Keratinocyte (primary cell): ENCODE measurements at regions not wholly inside any gene's neighbourhood (a gene's known extent, or its start where the extent isn't known, plus 50 kb on each side); places are given as distances from the start of the nearest gene placed in this dataset.

Experiments
- DNase-seq: peaks from one replicate; pipeline ENCODE4 v3.0.0-alpha.2; 2011; ENCODE audit warnings: low read depth, missing footprints, low spot score
- FAIRE-seq: peaks from 2 replicates; lab custom pipeline; 2011; peaks lifted over from hg19 to GRCh38; lab: Jason Lieb, UNC
- H2AFZ ChIP-seq: 2 replicates; pipeline ENCODE4 v1.6.0; 2012; ENCODE audit warnings: low read length, control low read depth, inconsistent platforms; ENCODE audit not compliant: control insufficient read depth
- H3K27ac ChIP-seq: 2 replicates; pipeline ENCODE4 v1.5.1; 2011; ENCODE audit warnings: low read length; ENCODE audit not compliant: control insufficient read depth, insufficient read depth
- H3K27me3 ChIP-seq: 3 replicates; pipeline ENCODE4 v1.6.0; 2011; ENCODE audit warnings: low read length; ENCODE audit not compliant: control insufficient read depth, insufficient read depth; ENCODE audit errors: extremely low read depth
- H3K36me3 ChIP-seq, 2 experiments: 2 replicates in 1 of 2; 3 replicates in 1 of 2; pipeline ENCODE4 v1.5.1; 2011; ENCODE audit warnings: low read length in 2 of 2, mild to moderate bottlenecking in 1 of 2; ENCODE audit not compliant: control insufficient read depth in 2 of 2, insufficient read depth in 2 of 2; ENCODE audit errors: extremely low read depth in 1 of 2
- H3K4me1 ChIP-seq: 3 replicates; pipeline ENCODE4 v1.5.1; 2011; ENCODE audit warnings: low read length; ENCODE audit not compliant: control insufficient read depth, insufficient read depth; ENCODE audit errors: extremely low read depth
- H3K4me2 ChIP-seq: 3 replicates; pipeline ENCODE4 v1.6.0; 2011; ENCODE audit warnings: low read depth, low read length; ENCODE audit not compliant: control insufficient read depth, insufficient read depth; ENCODE audit errors: extremely low read depth
- H3K4me3 ChIP-seq, 3 experiments: fragments of 200-600 bp in 1 of 3; sonication (generic) in 1 of 3; 2 replicates in 2 of 3; 3 replicates in 1 of 3; pipeline ENCODE4 v1.5.1; 2011 to 2016; ENCODE audit warnings: low read length in 3 of 3, mild to moderate bottlenecking in 3 of 3, control low read depth in 2 of 3, inconsistent platforms in 1 of 3, low read depth in 1 of 3, mixed read lengths in 1 of 3, mixed run types in 1 of 3, moderate library complexity in 1 of 3; ENCODE audit not compliant: control insufficient read depth in 2 of 3, insufficient read depth in 2 of 3; ENCODE audit errors: extremely low read depth in 1 of 3
- H3K79me2 ChIP-seq: 2 replicates; pipeline ENCODE4 v1.6.0; 2012; ENCODE audit warnings: low read length; ENCODE audit not compliant: control insufficient read depth, insufficient read depth
- H3K9ac ChIP-seq: 3 replicates; pipeline ENCODE4 v1.6.0; 2011; ENCODE audit warnings: low read length; ENCODE audit not compliant: control insufficient read depth, insufficient read depth; ENCODE audit errors: extremely low read depth
- H3K9me1 ChIP-seq: 3 replicates; pipeline ENCODE4 v1.6.0; 2011; ENCODE audit warnings: low read length; ENCODE audit not compliant: control insufficient read depth, insufficient read depth; ENCODE audit errors: extremely low read depth
- H3K9me3 ChIP-seq: 2 replicates; pipeline ENCODE4 v1.5.1; 2012; ENCODE audit warnings: low read depth, low read length; ENCODE audit not compliant: control insufficient read depth
- H4K20me1 ChIP-seq: 3 replicates; pipeline ENCODE4 v1.6.0; 2011; ENCODE audit warnings: low read length; ENCODE audit not compliant: control insufficient read depth, insufficient read depth; ENCODE audit errors: extremely low read depth
- EZH2 ChIP-seq: IDR thresholded peaks from one replicate; pipeline ENCODE4 v1.6.1; 2012; ENCODE audit warnings: inconsistent platforms, mild to moderate bottlenecking, low read length, moderate library complexity
- dilution Hi-C: fragments of 300-500 bp; cut with MboI; formaldehyde crosslinking; loops from one replicate; pipeline ENCODE4 v1.7.0; 2020; ENCODE audit warnings: low sequenced_read_pairs; ENCODE audit not compliant: extremely low pct_ligation_motif_present
- TF ChIP-seq, protein P1 (sequence below), 3 experiments: IDR thresholded peaks in 1 of 3; conservative IDR thresholded peaks in 1 of 3; optimal IDR thresholded peaks in 1 of 3; 2 replicates in 2 of 3; 3 replicates in 1 of 3; pipeline versions ENCODE3 to v1.5.1; 2011; ENCODE audit warnings: low read length in 3 of 3, mild to moderate bottlenecking in 3 of 3, moderate library complexity in 2 of 3, control low read depth in 1 of 3, inconsistent platforms in 1 of 3; ENCODE audit not compliant: insufficient read depth in 2 of 3; ENCODE audit errors: extremely low read depth in 1 of 3

DNA sequence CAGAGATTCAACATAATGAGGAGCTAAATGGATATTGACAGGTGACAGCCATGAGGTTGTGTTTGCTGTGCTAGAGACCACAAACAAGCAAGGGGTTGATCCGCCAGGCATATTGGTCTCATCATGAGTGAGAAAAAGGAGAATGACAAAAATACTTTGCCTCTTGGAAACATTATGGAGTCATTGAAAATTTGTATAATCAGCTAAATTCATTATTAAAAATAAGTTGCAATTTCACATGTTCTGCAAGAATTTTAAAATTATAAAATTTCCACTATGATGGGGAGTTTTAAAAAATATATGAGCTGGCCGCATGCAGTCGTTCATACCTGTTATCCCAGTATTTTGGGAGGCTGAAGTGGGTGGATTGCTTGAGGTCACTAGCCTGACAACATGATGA lies 912.3 kb upstream of the SLC35B3 start:
- H3K4me1 ChIP-seq: no peaks in the 10 kb centered on the region
- no peaks in the 10 kb centered on the region for H3K36me3 ChIP-seq
- no peaks in the 10 kb centered on the region for H3K9me1 ChIP-seq
- TF ChIP-seq, protein P1, sequence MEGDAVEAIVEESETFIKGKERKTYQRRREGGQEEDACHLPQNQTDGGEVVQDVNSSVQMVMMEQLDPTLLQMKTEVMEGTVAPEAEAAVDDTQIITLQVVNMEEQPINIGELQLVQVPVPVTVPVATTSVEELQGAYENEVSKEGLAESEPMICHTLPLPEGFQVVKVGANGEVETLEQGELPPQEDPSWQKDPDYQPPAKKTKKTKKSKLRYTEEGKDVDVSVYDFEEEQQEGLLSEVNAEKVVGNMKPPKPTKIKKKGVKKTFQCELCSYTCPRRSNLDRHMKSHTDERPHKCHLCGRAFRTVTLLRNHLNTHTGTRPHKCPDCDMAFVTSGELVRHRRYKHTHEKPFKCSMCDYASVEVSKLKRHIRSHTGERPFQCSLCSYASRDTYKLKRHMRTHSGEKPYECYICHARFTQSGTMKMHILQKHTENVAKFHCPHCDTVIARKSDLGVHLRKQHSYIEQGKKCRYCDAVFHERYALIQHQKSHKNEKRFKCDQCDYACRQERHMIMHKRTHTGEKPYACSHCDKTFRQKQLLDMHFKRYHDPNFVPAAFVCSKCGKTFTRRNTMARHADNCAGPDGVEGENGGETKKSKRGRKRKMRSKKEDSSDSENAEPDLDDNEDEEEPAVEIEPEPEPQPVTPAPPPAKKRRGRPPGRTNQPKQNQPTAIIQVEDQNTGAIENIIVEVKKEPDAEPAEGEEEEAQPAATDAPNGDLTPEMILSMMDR (optimal IDR thresholded peaks at IDR 0.05 in 1 of 3, IDR thresholded peaks at IDR 0.05 in 1 of 3, conservative IDR thresholded peaks at IDR 0.05 in 1 of 3; ENCODE audit: extremely low read depth in 1 of 3, insufficient read depth in 2 of 3, low read length in 3 of 3): no peak
- no peak for TF ChIP-seq EZH2
- no peak overlapping the region for H3K9ac ChIP-seq
- no peak overlapping the region for H2AFZ ChIP-seq
- no peak overlapping the region for H3K4me3 ChIP-seq
- H3K27ac ChIP-seq: no peak overlapping the region
- DNase-seq: no peak
- H3K9me3 ChIP-seq: no peaks in the 10 kb centered on the region
- no peaks in the 10 kb centered on the region for H4K20me1 ChIP-seq
- FAIRE-seq: no peak
- H3K27me3 ChIP-seq: no peaks in the 10 kb centered on the region
- dilution Hi-C loops: no loop called here
- no peaks in the 10 kb centered on the region for H3K79me2 ChIP-seq
- H3K4me2 ChIP-seq: no peak overlapping the region

DNA sequence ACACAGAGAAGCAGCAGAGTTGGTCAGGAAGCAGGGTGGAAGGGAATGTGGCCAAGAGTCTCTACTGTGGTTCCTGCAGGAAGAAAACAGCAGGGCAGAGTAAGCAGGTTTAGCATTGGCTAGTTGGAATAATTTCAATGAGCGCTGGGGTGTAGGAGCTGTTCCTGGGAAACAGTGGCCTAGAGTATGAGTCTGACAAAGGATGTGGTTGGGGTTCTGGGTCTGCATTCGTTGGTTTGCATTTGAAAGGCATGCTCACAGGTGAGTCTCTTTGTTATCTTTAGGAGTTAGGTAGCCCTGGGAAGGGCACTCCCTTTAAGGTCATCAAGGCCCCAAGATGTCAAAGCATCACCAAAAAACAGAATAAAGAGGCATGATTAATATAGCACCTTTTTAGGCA lies 911.6 kb upstream of the SLC35B3 start:
- no peak overlapping the region for H3K9ac ChIP-seq
- H3K4me2 ChIP-seq: no peak overlapping the region
- H3K4me1 ChIP-seq: no peaks in the 10 kb centered on the region
- H3K27ac ChIP-seq: no peak overlapping the region
- TF ChIP-seq EZH2: no peak
- TF ChIP-seq, protein P1 (optimal IDR thresholded peaks at IDR 0.05 in 1 of 3, IDR thresholded peaks at IDR 0.05 in 1 of 3, conservative IDR thresholded peaks at IDR 0.05 in 1 of 3; ENCODE audit: extremely low read depth in 1 of 3, insufficient read depth in 2 of 3, low read length in 3 of 3): no peak
- H3K36me3 ChIP-seq: no peaks in the 10 kb centered on the region
- no peaks in the 10 kb centered on the region for H3K79me2 ChIP-seq
- no peaks in the 10 kb centered on the region for H3K27me3 ChIP-seq
- DNase-seq: no peak
- no peak overlapping the region for H3K4me3 ChIP-seq
- H4K20me1 ChIP-seq: no peaks in the 10 kb centered on the region
- no peaks in the 10 kb centered on the region for H3K9me1 ChIP-seq
- dilution Hi-C loops: no loop called here
- H3K9me3 ChIP-seq: no peaks in the 10 kb centered on the region
- FAIRE-seq: no peak
- H2AFZ ChIP-seq: no peak overlapping the region
